WTC11 (cell line): ENCODE measurements at regions not wholly inside any gene's neighbourhood (a gene's known extent, or its start where the extent isn't known, plus 50 kb on each side); places are given as distances from the start of the nearest gene placed in this dataset.

Experiments used
- ATAC-seq: fragments of 200-7000 bp; cut with Tn5 transposase; 2 replicates; pipeline ENCODE4 v1.10.0; 2021; ENCODE audit warnings: mild to moderate bottlenecking, moderate library complexity
- CTCF ChIA-PET: fragments of 300-600 bp; sonication (Branson Sonifier 250); formaldehyde crosslinking; loops from one replicate; lab custom pipeline; 2021; ENCODE audit warnings: antibody characterized with exemption; lab: Charles Lee
- POLR2A ChIA-PET: fragments of 350-600 bp; sonication (Branson Sonifier 250); formaldehyde crosslinking; loops from one replicate; lab custom pipeline; 2021; ENCODE audit warnings: antibody characterized with exemption; lab: Charles Lee
- DNase-seq: peaks from one replicate; pipeline ENCODE4 v3.0.0; 2021; ENCODE audit warnings: low spot score
- H3K27ac Mint-ChIP-seq: 2 replicates; pipeline ENCODE4 v1.8.0; 2021; ENCODE audit warnings: mixed read lengths
- H3K27me3 Mint-ChIP-seq: 2 replicates; pipeline ENCODE4 v1.8.0; 2021; ENCODE audit warnings: low read depth, mild to moderate bottlenecking, moderate library complexity, mixed read lengths
- H3K36me3 Mint-ChIP-seq: 2 replicates; pipeline ENCODE4 v1.8.0; 2021; ENCODE audit warnings: mixed read lengths
- H3K4me1 Mint-ChIP-seq: 2 replicates; pipeline ENCODE4 v1.8.0; 2022; ENCODE audit warnings: mixed read lengths
- H3K4me3 Mint-ChIP-seq: 2 replicates; pipeline ENCODE4 v1.8.0; 2021; ENCODE audit warnings: mild to moderate bottlenecking, moderate library complexity, mixed read lengths
- H3K9me3 Mint-ChIP-seq: 2 replicates; pipeline ENCODE4 v1.8.0; 2021; ENCODE audit warnings: mixed read lengths
- AFF4 ChIP-seq: sonication (generic); formaldehyde crosslinking; IDR thresholded peaks from 2 replicates; pipeline ENCODE4 v1.8.1; 2023; ENCODE audit warnings: mild to moderate bottlenecking, missing genetic modification reagents, borderline replicate concordance
- ARID4B ChIP-seq: sonication (generic); formaldehyde crosslinking; IDR thresholded peaks from 2 replicates; pipeline ENCODE4 v1.8.0; 2023; ENCODE audit warnings: missing genetic modification reagents, mild to moderate bottlenecking, borderline replicate concordance
- EMX1 ChIP-seq: fragments of 250-450 bp; sonication (Bioruptor Pico); IDR thresholded peaks from 2 replicates; pipeline ENCODE4 v1.8.0; 2021; ENCODE audit warnings: mild to moderate bottlenecking
- ESRRA ChIP-seq: sonication (generic); formaldehyde crosslinking; IDR thresholded peaks from 2 replicates; pipeline ENCODE4 v1.8.1; 2022; ENCODE audit warnings: mild to moderate bottlenecking, missing genetic modification reagents, borderline replicate concordance
- FOXP4 ChIP-seq: sonication (generic); formaldehyde crosslinking; IDR thresholded peaks from 2 replicates; pipeline ENCODE4 v1.8.0; 2022; ENCODE audit warnings: mild to moderate bottlenecking, missing genetic modification reagents
- HMGA2 ChIP-seq: fragments of 250-450 bp; sonication (Bioruptor Pico); IDR thresholded peaks from 2 replicates; pipeline ENCODE4 v1.4.0; 2021; ENCODE audit warnings: mild to moderate bottlenecking, moderate library complexity
- KAT7 ChIP-seq: sonication (generic); formaldehyde crosslinking; IDR thresholded peaks from 2 replicates; pipeline ENCODE4 v1.8.1; 2023; ENCODE audit warnings: missing genetic modification reagents, mild to moderate bottlenecking, borderline replicate concordance
- NR2C2 ChIP-seq: sonication (generic); formaldehyde crosslinking; IDR thresholded peaks from 2 replicates; pipeline ENCODE4 v1.8.0; 2022; ENCODE audit warnings: mild to moderate bottlenecking, missing genetic modification reagents
- TEAD4 ChIP-seq: sonication (generic); formaldehyde crosslinking; IDR thresholded peaks from 2 replicates; pipeline ENCODE4 v1.8.0; 2022; ENCODE audit warnings: mild to moderate bottlenecking, missing genetic modification reagents
- ZBTB21 ChIP-seq: sonication (generic); formaldehyde crosslinking; IDR thresholded peaks from 2 replicates; pipeline ENCODE4 v1.8.1; 2023; ENCODE audit warnings: mild to moderate bottlenecking, missing genetic modification reagents, borderline replicate concordance
- ZNF138 ChIP-seq: sonication (generic); formaldehyde crosslinking; conservative IDR thresholded peaks from 2 replicates; pipeline ENCODE4 v1.8.1; 2022; ENCODE audit warnings: mild to moderate bottlenecking, moderate library complexity, missing genetic modification reagents
- ZNF232 ChIP-seq: sonication (generic); formaldehyde crosslinking; IDR thresholded peaks from 2 replicates; pipeline ENCODE4 v1.8.0; 2022; ENCODE audit warnings: mild to moderate bottlenecking, missing genetic modification reagents
- ZNF671 ChIP-seq: fragments of 250-450 bp; sonication (Bioruptor Pico); IDR thresholded peaks from 2 replicates; pipeline ENCODE4 v1.8.0; 2021; ENCODE audit warnings: mild to moderate bottlenecking

GRCh38 chr9:86675805-86676204, 271.5 kb downstream of the GAS1 start:
- H3K27ac Mint-ChIP-seq = no peak overlapping the region

GRCh38 chr9:86674487-86674886, 272.8 kb downstream of the GAS1 start:
- Mint-ChIP-seq H3K36me3 (peaks cover 4% of the 10 kb centered on the region), H3K27ac (no peak overlapping the region), H3K4me3 (no peak overlapping the region), H3K4me1 (no peaks in the 10 kb centered on the region), H3K27me3 (no peaks in the 10 kb centered on the region; the same call in 1 of the 2 replicates), H3K9me3 (peaks cover 20% of the 10 kb centered on the region)
- ATAC-seq (no peak), DNase-seq (no peak)
- ChIA-PET POLR2A (no interaction called here), CTCF (no interaction called here)
- TF ChIP-seq ZBTB21 (CRISPR knock-in tag) (no peak), ARID4B (CRISPR knock-in tag) (no peak), ZNF138 (CRISPR knock-in tag) (no peak), HMGA2 (CRISPR knock-in tag) (no peak), ZNF671 (CRISPR knock-in tag) (no peak), KAT7 (CRISPR knock-in tag) (no peak)

More at GRCh38 chr9:86675805-86676204, 271.5 kb downstream of the GAS1 start:
- POLR2A ChIA-PET = no interaction called here
- Mint-ChIP-seq H3K4me3 (no peak overlapping the region), H3K27me3 (no peaks in the 10 kb centered on the region), H3K36me3 (peaks cover under 1% of the 10 kb centered on the region), H3K4me1 (no peaks in the 10 kb centered on the region), H3K9me3 (peaks cover 16% of the 10 kb centered on the region)
- ATAC-seq (no peak), DNase-seq (no peak)
- no peak for TF ChIP-seq EMX1
- CTCF ChIA-PET = no interaction called here

GRCh38 chr9:86672966-86673365, 274.3 kb downstream of the GAS1 start:
- Mint-ChIP-seq H3K4me1 (no peaks in the 10 kb centered on the region), H3K9me3 (peaks cover 20% of the 10 kb centered on the region), H3K36me3 (peaks cover 4% of the 10 kb centered on the region), H3K27me3 (no peaks in the 10 kb centered on the region; the same call in 1 of the 2 replicates), H3K27ac (no peak overlapping the region), H3K4me3 (no peak overlapping the region)
- ChIA-PET POLR2A (no interaction called here), CTCF (no interaction called here)
- DNase-seq (no peak), ATAC-seq (no peak)
- TF ChIP-seq NR2C2 (CRISPR knock-in tag) = no peak
- TF ChIP-seq ZBTB21 (CRISPR knock-in tag) = no peak
- TF ChIP-seq AFF4 = no peak
- no peak for TF ChIP-seq TEAD4
- TF ChIP-seq ESRRA = no peak
- no peak for TF ChIP-seq ZNF232
- TF ChIP-seq FOXP4 (CRISPR knock-in tag) = no peak
